Loucy (cell line): ENCODE measurements at regions not wholly inside any gene's neighbourhood (a gene's known extent, or its start where the extent isn't known, plus 50 kb on each side); places are given as distances from the start of the nearest gene placed in this dataset.

Source experiments
- H2AFZ ChIP-seq: fragments of 200-600 bp; sonication (generic); 2 replicates; pipeline ENCODE4 v1.6.0; 2016; ENCODE audit warnings: antibody characterized with exemption, mild to moderate bottlenecking, low read length, moderate library complexity
- H3F3A ChIP-seq: fragments of 200-600 bp; 2 replicates; pipeline ENCODE4 v1.6.0; 2016; ENCODE audit warnings: antibody characterized with exemption, low read depth, mild to moderate bottlenecking
- H3K27me3 ChIP-seq: fragments of 200-600 bp; sonication (generic); 2 replicates; pipeline ENCODE4 v1.6.1; 2014; ENCODE audit warnings: low read length, mild to moderate bottlenecking; ENCODE audit not compliant: insufficient read depth, poor library complexity, severe bottlenecking
- H3K36me3 ChIP-seq: fragments of 200-600 bp; sonication (generic); 2 replicates; pipeline ENCODE4 v1.6.1; 2016; ENCODE audit warnings: low read length; ENCODE audit not compliant: insufficient read depth
- H3K4me1 ChIP-seq: fragments of 200-600 bp; sonication (generic); 2 replicates; pipeline ENCODE4 v1.5.1; 2014; ENCODE audit warnings: low read length, mild to moderate bottlenecking; ENCODE audit not compliant: insufficient read depth, poor library complexity, severe bottlenecking
- H3K4me2 ChIP-seq: fragments of 200-600 bp; sonication (generic); 2 replicates; pipeline ENCODE4 v1.6.0; 2014; ENCODE audit warnings: antibody characterized with exemption, low read length, low read depth, mild to moderate bottlenecking; ENCODE audit not compliant: poor library complexity, severe bottlenecking
- H3K4me3 ChIP-seq: fragments of 200-600 bp; sonication (generic); 2 replicates; pipeline ENCODE4 v1.5.1; 2014; ENCODE audit warnings: low read length, mild to moderate bottlenecking, mixed read lengths; ENCODE audit not compliant: poor library complexity, severe bottlenecking
- H3K79me2 ChIP-seq: fragments of 200-600 bp; sonication (generic); 2 replicates; pipeline ENCODE4 v1.6.1; 2014; ENCODE audit warnings: low read length; ENCODE audit not compliant: insufficient read depth
- H3K9ac ChIP-seq: fragments of 200-600 bp; sonication (generic); 2 replicates; pipeline ENCODE4 v1.6.0; 2014; ENCODE audit warnings: mild to moderate bottlenecking, low read depth, low read length, moderate library complexity; ENCODE audit not compliant: poor library complexity, severe bottlenecking
- H3K9me2 ChIP-seq: fragments of 200-600 bp; sonication (generic); replicated peaks from 2 replicates; pipeline ENCODE4 v1.6.1; 2016; ENCODE audit warnings: low read depth, low read length, mixed read lengths
- H3K9me3 ChIP-seq: fragments of 200-600 bp; sonication (generic); 2 replicates; pipeline ENCODE4 v1.6.1; 2014; ENCODE audit warnings: mild to moderate bottlenecking, antibody characterized with exemption, low read length, low read depth; ENCODE audit not compliant: insufficient read depth
- H4K20me1 ChIP-seq: fragments of 200-600 bp; sonication (generic); 2 replicates; pipeline ENCODE4 v1.6.0; 2014; ENCODE audit warnings: antibody characterized with exemption, low read length, mild to moderate bottlenecking; ENCODE audit not compliant: insufficient read depth, poor library complexity, severe bottlenecking
- EZH2phosphoT487 ChIP-seq: fragments of 200-600 bp; IDR thresholded peaks from 2 replicates; pipeline ENCODE4 v1.6.1; 2018; ENCODE audit warnings: antibody characterized with exemption, mild to moderate bottlenecking, moderate library complexity, borderline replicate concordance
- TF ChIP-seq, protein P1 (sequence below): fragments of 200-600 bp; sonication (generic); conservative IDR thresholded peaks from 2 replicates; pipeline ENCODE4 v1.5.1; 2014; ENCODE audit warnings: mild to moderate bottlenecking, antibody characterized with exemption, low read length

- no peak overlapping the region for H3K9ac ChIP-seq
- H3K4me3 ChIP-seq = no peak overlapping the region
- H3K79me2 ChIP-seq = no peaks in the 10 kb centered on the region
- H3K36me3 ChIP-seq = no peaks in the 10 kb centered on the region
- TF ChIP-seq, protein P1, sequence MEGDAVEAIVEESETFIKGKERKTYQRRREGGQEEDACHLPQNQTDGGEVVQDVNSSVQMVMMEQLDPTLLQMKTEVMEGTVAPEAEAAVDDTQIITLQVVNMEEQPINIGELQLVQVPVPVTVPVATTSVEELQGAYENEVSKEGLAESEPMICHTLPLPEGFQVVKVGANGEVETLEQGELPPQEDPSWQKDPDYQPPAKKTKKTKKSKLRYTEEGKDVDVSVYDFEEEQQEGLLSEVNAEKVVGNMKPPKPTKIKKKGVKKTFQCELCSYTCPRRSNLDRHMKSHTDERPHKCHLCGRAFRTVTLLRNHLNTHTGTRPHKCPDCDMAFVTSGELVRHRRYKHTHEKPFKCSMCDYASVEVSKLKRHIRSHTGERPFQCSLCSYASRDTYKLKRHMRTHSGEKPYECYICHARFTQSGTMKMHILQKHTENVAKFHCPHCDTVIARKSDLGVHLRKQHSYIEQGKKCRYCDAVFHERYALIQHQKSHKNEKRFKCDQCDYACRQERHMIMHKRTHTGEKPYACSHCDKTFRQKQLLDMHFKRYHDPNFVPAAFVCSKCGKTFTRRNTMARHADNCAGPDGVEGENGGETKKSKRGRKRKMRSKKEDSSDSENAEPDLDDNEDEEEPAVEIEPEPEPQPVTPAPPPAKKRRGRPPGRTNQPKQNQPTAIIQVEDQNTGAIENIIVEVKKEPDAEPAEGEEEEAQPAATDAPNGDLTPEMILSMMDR = no peak
- no peak for TF ChIP-seq EZH2phosphoT487
- H3K27me3 ChIP-seq = no peaks in the 10 kb centered on the region
- peaks cover 10% of the 10 kb centered on the region; the same call in 1 of the 2 replicates for H3F3A ChIP-seq
- H3K4me2 ChIP-seq = peak overlapping the region; percentile 50
- peaks cover 38% of the 10 kb centered on the region for H3K4me1 ChIP-seq
- no peak overlapping the region for H2AFZ ChIP-seq
- H4K20me1 ChIP-seq = no peaks in the 10 kb centered on the region
- peaks cover 11% of the 10 kb centered on the region; the same call in 1 of the 2 replicates for H3K9me3 ChIP-seq
- no peaks in the 10 kb centered on the region for H3K9me2 ChIP-seq
Measured at GRCh38 chr4:153948041-153948440, 159.2 kb upstream of the SFRP2 start.

DNA sequence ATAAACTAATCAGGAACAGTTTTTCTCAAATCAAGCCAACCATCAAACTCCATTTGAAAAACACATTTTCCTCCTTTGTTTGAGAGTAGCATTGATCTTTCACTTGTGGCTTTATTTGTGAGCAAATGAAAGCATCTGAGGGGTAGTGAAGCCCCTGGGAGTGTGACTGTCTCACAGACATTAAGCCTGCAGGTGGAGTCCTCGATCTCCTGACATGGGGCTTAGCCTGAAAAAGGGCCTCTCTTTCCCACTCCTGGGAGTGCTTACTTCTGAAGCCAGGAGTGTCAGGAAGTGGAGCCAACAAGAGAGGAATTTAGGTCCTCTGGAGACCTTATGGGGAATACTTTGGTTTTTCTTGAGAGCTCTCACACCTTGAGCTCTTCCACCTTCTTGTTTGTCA lies 158.2 kb upstream of the SFRP2 start:
- Histone ChIP-seq H3K4me1 (peaks cover 38% of the 10 kb centered on the region), H3F3A (peaks cover 10% of the 10 kb centered on the region; the same call in 1 of the 2 replicates), H3K36me3 (no peaks in the 10 kb centered on the region), H3K9me3 (peaks cover 11% of the 10 kb centered on the region; the same call in 1 of the 2 replicates), H3K79me2 (no peaks in the 10 kb centered on the region), H2AFZ (no peak overlapping the region), H3K9ac (no peak overlapping the region), H3K4me3 (no peak overlapping the region), H3K9me2 (no peaks in the 10 kb centered on the region), H3K4me2 (peak overlapping the region; percentile 50), H3K27me3 (no peaks in the 10 kb centered on the region), H4K20me1 (no peaks in the 10 kb centered on the region)
- TF ChIP-seq EZH2phosphoT487 = no peak
- TF ChIP-seq, protein P1 = no peak

- no peak for TF ChIP-seq EZH2phosphoT487
- TF ChIP-seq, protein P1 = no peak
- Histone ChIP-seq H3K4me3 (no peak overlapping the region), H3K4me2 (no peak overlapping the region), H3K9ac (no peak overlapping the region), H2AFZ (no peak overlapping the region), H3K9me2 (no peaks in the 10 kb centered on the region), H4K20me1 (no peaks in the 10 kb centered on the region), H3F3A (peaks cover 7% of the 10 kb centered on the region; the same call in 1 of the 2 replicates), H3K36me3 (no peaks in the 10 kb centered on the region), H3K27me3 (no peaks in the 10 kb centered on the region), H3K79me2 (no peaks in the 10 kb centered on the region), H3K4me1 (peaks cover 46% of the 10 kb centered on the region), H3K9me3 (peaks cover 11% of the 10 kb centered on the region; the same call in 1 of the 2 replicates)
Measured at GRCh38 chr4:153945704-153946103, 156.8 kb upstream of the SFRP2 start.
